Endodermal cell (in vitro differentiated cells): ENCODE measurements at regions not wholly inside any gene's neighbourhood (a gene's known extent, or its start where the extent isn't known, plus 50 kb on each side); places are given as distances from the start of the nearest gene placed in this dataset.

Experiments used
- DNase-seq: peaks from one replicate; pipeline ENCODE4 v3.0.0-alpha.2; 2017
- H3K27ac ChIP-seq: 2 replicates; pipeline ENCODE4 v1.5.1; 2013; ENCODE audit warnings: mild to moderate bottlenecking, low read depth, low read length, moderate library complexity
- H3K27me3 ChIP-seq: 2 replicates; pipeline ENCODE4 v1.6.1; 2013; ENCODE audit warnings: mild to moderate bottlenecking, low read length, moderate library complexity; ENCODE audit not compliant: insufficient read depth, control insufficient read depth, poor library complexity, severe bottlenecking
- H3K36me3 ChIP-seq: 2 replicates; pipeline ENCODE4 v1.7.0; 2013; ENCODE audit warnings: mild to moderate bottlenecking, low read length, moderate library complexity; ENCODE audit not compliant: control insufficient read depth, insufficient read depth
- H3K4me1 ChIP-seq: one replicate; pipeline ENCODE4 v1.7.0; 2013; ENCODE audit warnings: low read length; ENCODE audit not compliant: control insufficient read depth, insufficient read depth
- H3K4me3 ChIP-seq: 2 replicates; pipeline ENCODE4 v1.5.1; 2013; ENCODE audit warnings: mild to moderate bottlenecking, low read length, moderate library complexity
- H3K9ac ChIP-seq: 2 replicates; pipeline ENCODE4 v1.6.1; 2013; ENCODE audit warnings: mild to moderate bottlenecking, low read length, moderate library complexity; ENCODE audit not compliant: poor library complexity, severe bottlenecking; ENCODE audit errors: extremely low read depth
- H3K9me3 ChIP-seq: 2 replicates; pipeline ENCODE4 v1.6.1; 2013; ENCODE audit warnings: mild to moderate bottlenecking, low read length, moderate library complexity; ENCODE audit not compliant: control insufficient read depth
- H3K27ac Mint-ChIP-seq: 2 replicates; pipeline ENCODE4 v1.8.0; 2020; ENCODE audit warnings: mixed read lengths
- H3K27me3 Mint-ChIP-seq: 2 replicates; pipeline ENCODE4 v1.8.0; 2021; ENCODE audit warnings: mild to moderate bottlenecking, mixed read lengths; ENCODE audit not compliant: insufficient read depth
- H3K36me3 Mint-ChIP-seq: 2 replicates; pipeline ENCODE4 v1.8.0; 2020; ENCODE audit warnings: low read depth, mixed read lengths
- H3K4me1 Mint-ChIP-seq: 2 replicates; pipeline ENCODE4 v1.8.0; 2020; ENCODE audit warnings: mixed read lengths
- H3K4me3 Mint-ChIP-seq: 2 replicates; pipeline ENCODE4 v1.8.0; 2020; ENCODE audit warnings: mild to moderate bottlenecking, moderate library complexity, mixed read lengths
- H3K9me3 Mint-ChIP-seq: 2 replicates; pipeline ENCODE4 v1.8.0; 2020; ENCODE audit warnings: mild to moderate bottlenecking, mixed read lengths
- CTCF ChIP-seq: fragments of 200-600 bp; sonication (generic); conservative IDR thresholded peaks from 2 replicates; pipeline ENCODE4 v1.5.0; 2021; ENCODE audit warnings: antibody characterized with exemption, mild to moderate bottlenecking
- WGBS, 2 experiments: methylation state at CpG; one replicate each; pipeline versions ENCODE4 v1.1.5 to v1.1.7; 2013; ENCODE audit warnings: missing lambda C conversion rate in 2 of 2, mixed read lengths in 1 of 2; ENCODE audit not compliant: insufficient coverage in 1 of 2, insufficient read length in 1 of 2; 5-methylcytosine and 5-hydroxymethylcytosine counted together

- Histone ChIP-seq H3K9ac (no peak overlapping the region), H3K4me1 (no peaks in the 10 kb centered on the region), H3K27ac (no peak overlapping the region), H3K27me3 (no peaks in the 10 kb centered on the region), H3K36me3 (no peaks in the 10 kb centered on the region), H3K9me3 (no peaks in the 10 kb centered on the region), H3K4me3 (no peak overlapping the region)
- Mint-ChIP-seq H3K36me3 (no peaks in the 10 kb centered on the region), H3K27me3 (no peaks in the 10 kb centered on the region), H3K9me3 (no peaks in the 10 kb centered on the region), H3K4me3 (no peak overlapping the region), H3K27ac (no peak overlapping the region), H3K4me1 (no peaks in the 10 kb centered on the region)
- DNase-seq: no peak
- TF ChIP-seq CTCF: no peak
These were observed 446.4 kb downstream of the GBE1 start for GRCh38 chr3:81315030-81315429.

GRCh38 chr3:81311321-81311720 is 450.1 kb downstream of the GBE1 start:
- H3K4me3 ChIP-seq: no peak overlapping the region
- H3K9ac ChIP-seq: no peak overlapping the region
- DNase-seq: no peak
- Mint-ChIP-seq H3K4me1 (no peaks in the 10 kb centered on the region), H3K4me3 (no peak overlapping the region), H3K36me3 (no peaks in the 10 kb centered on the region), H3K27ac (no peak overlapping the region), H3K27me3 (no peaks in the 10 kb centered on the region), H3K9me3 (no peaks in the 10 kb centered on the region)
- H3K27me3 ChIP-seq: no peaks in the 10 kb centered on the region
- TF ChIP-seq CTCF: no peak
- no peak overlapping the region for H3K27ac ChIP-seq
- H3K4me1 ChIP-seq: no peaks in the 10 kb centered on the region
- H3K36me3 ChIP-seq: no peaks in the 10 kb centered on the region
- H3K9me3 ChIP-seq: no peaks in the 10 kb centered on the region

- Histone ChIP-seq H3K27ac (no peak overlapping the region), H3K36me3 (no peaks in the 10 kb centered on the region), H3K27me3 (no peaks in the 10 kb centered on the region), H3K4me3 (no peak overlapping the region), H3K9me3 (no peaks in the 10 kb centered on the region), H3K9ac (no peak overlapping the region), H3K4me1 (no peaks in the 10 kb centered on the region)
- Mint-ChIP-seq H3K4me3 (no peak overlapping the region), H3K27ac (no peak overlapping the region), H3K27me3 (no peaks in the 10 kb centered on the region), H3K4me1 (no peaks in the 10 kb centered on the region), H3K36me3 (no peaks in the 10 kb centered on the region), H3K9me3 (no peaks in the 10 kb centered on the region)
- WGBS, 2 experiments: 100% methylated on average over 1 of the region's 1 CpG; no CpG with 5 or more reads in 1 of the 2 experiments
- no peak for DNase-seq
- no peak for TF ChIP-seq CTCF
These were observed 453.1 kb downstream of the GBE1 start for GRCh38 chr3:81308306-81308705.
